Pancreas (tissue), 10 donors: ENCODE measurements at regions not wholly inside any gene's neighbourhood (a gene's known extent, or its start where the extent isn't known, plus 50 kb on each side); places are given as distances from the start of the nearest gene placed in this dataset.

Experiments
- ATAC-seq, 4 donors: fragments of 200-7000 bp; cut with Tn5 transposase; one replicate each; pipeline versions ENCODE4 v1.8.0 to v1.9.1; 2020; ENCODE audit warnings: mild to moderate bottlenecking in 4 of 4, moderate library complexity in 4 of 4
- DNase-seq, 6 donors: peaks; one replicate each; pipeline ENCODE4 v3.0.0-alpha.2; 2020
- FAIRE-seq: peaks from 2 replicates; lab custom pipeline; 2012; peaks lifted over from hg19 to GRCh38; lab: Jason Lieb, UNC
- H3K27ac ChIP-seq, 4 donors: fragments of 200-600 bp; sonication (generic); 1 replicate in 3 of 4; 2 replicates in 1 of 4; pipeline versions ENCODE4 v1.5.0 to v1.8.0; 2020
- H3K27me3 ChIP-seq, 4 donors: fragments of 200-600 bp; one replicate each; pipeline ENCODE4 v1.8.0; 2021
- H3K36me3 ChIP-seq, 3 donors: fragments of 200-600 bp; sonication (generic) in 1 of 3; one replicate each; pipeline versions ENCODE4 v1.5.0 to v1.8.0; 2020 to 2021
- H3K4me1 ChIP-seq, 3 donors: fragments of 200-600 bp; one replicate each; pipeline ENCODE4 v1.8.0; 2021
- H3K4me3 ChIP-seq, 4 donors: fragments of 200-600 bp; sonication (generic) in 2 of 4; one replicate each; pipeline versions ENCODE4 v1.5.0 to v1.8.0; 2020 to 2021
- H3K9me3 ChIP-seq, 4 donors: fragments of 200-600 bp; one replicate each; pipeline ENCODE4 v1.8.0; 2021
- WGBS, 2 donors: extraction: QIAGEN DNeasy Blood & Tissue Kit; methylation state at CpG; one replicate each; pipeline ENCODE4 v1.1.7; 2013; 5-methylcytosine and 5-hydroxymethylcytosine counted together
- intact Hi-C, 3 donors: fragments of 100-400 bp; cut with DNase I; formaldehyde crosslinking; loops; one replicate each; pipeline versions ENCODE4 v1.11.1 to v1.14.2; 2022
- TF ChIP-seq, protein P1 (sequence below), 4 donors: fragments of 200-600 bp; sonication (generic) in 3 of 4; IDR thresholded peaks; one replicate each; pipeline versions ENCODE4 v1.5.0 to v1.8.0; 2021; ENCODE audit warnings: antibody characterized with exemption in 4 of 4
- donor health status: healthy with polysubstance abuse.
- donor health status: DM: no; HTN: no; CAD: no; lungs with moderate emphysema.
- donor health status: DM: no; HTN: no; CAD: no.
- donor health status: control.
- donor health status: control.
- donor health status: Bipolar disorder and iron deficiency.
- donor health status: DM: yes; HTN: yes; CAD: no.
- donor health status: DM: no; HTN: no; CAD: no.
- donor health status: DM: no; HTN: no; CAD: no.
- donor health status: DM: yes; HTN: yes; CAD: no.

DNA sequence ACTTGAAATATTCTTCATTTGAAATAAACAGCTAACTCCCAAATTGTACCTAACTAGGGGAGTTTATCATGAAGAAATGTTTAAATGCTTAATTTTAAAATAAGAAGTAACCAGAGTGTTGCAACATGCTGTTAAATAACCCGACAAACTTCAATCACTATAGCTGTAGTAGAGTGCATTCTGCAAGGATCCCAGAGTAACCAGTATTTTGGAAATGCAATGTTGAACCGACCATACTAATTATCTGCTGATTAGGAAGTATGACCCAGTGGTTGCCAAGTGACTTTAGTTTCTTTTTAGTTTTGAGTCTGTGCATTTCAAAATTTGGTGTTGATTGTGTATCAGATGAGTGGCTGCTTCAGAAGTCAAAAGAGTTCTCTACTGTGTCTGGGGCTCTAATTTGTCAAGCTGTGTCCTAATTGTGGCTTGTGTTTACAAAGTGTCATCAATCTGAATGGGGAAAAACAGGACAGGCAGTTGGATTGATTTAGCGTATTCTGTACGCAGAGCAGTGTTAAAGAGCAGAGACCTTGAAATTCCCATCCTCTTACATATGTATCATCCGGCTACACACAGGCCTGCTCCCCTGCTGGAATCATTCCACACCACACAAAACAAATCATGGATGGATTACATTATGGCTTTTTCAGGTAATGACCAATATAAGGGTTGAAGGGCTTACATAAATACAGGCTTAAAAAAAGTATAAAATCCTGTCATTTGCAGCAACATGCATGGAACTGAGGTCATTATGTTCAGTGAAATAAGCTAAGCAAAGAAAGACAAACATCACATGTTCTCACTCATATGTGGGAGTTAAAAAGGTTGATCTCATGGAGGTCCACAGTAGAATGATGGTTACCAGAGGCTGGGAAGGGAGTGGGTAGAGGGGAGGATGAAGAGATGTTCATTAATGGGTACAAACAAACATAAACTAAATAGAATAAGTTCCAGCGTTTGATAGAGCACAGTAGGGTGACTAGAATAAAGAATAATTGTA, 351.5 kb downstream of the KLF12 start:
- Histone ChIP-seq H3K27ac (no peak overlapping the region), H3K9me3 (no peaks in the 10 kb centered on the region), H3K4me1 (no peaks in the 10 kb centered on the region), H3K4me3 (no peak overlapping the region), H3K27me3 (no peaks in the 10 kb centered on the region), H3K36me3 (no peaks in the 10 kb centered on the region)
- ATAC-seq (peak in 3 of 4 donors; percentile 16 to 40 (median 32)), FAIRE-seq (no peak), DNase-seq (no peak)
- WGBS, 2 donors, result 52 to 58% methylated on average over 6 of the region's 6 CpGs
- intact Hi-C loops, result no loop called here
- TF ChIP-seq, protein P1, sequence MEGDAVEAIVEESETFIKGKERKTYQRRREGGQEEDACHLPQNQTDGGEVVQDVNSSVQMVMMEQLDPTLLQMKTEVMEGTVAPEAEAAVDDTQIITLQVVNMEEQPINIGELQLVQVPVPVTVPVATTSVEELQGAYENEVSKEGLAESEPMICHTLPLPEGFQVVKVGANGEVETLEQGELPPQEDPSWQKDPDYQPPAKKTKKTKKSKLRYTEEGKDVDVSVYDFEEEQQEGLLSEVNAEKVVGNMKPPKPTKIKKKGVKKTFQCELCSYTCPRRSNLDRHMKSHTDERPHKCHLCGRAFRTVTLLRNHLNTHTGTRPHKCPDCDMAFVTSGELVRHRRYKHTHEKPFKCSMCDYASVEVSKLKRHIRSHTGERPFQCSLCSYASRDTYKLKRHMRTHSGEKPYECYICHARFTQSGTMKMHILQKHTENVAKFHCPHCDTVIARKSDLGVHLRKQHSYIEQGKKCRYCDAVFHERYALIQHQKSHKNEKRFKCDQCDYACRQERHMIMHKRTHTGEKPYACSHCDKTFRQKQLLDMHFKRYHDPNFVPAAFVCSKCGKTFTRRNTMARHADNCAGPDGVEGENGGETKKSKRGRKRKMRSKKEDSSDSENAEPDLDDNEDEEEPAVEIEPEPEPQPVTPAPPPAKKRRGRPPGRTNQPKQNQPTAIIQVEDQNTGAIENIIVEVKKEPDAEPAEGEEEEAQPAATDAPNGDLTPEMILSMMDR (IDR thresholded peaks at IDR 0.05), result no peak

DNA sequence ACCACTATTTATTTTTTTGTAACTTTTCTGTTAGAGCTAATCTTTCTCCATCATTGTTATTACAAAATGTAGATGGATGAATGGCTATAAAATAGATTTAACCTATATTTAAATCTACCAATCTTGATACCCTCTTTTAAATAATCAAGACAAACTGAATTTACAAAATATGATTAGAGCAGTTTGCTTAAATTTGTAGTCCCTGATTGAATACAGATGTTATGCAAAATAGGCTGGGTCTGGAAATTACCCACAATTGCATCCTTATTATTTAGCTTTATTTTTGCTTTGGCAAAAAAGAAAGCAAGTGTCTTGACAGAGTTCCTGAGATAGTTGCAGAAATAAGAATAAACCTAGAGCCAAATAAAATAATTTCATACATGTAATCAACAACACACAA, 352.8 kb downstream of the KLF12 start:
- DNase-seq, result no peak
- ATAC-seq, result no peak
- intact Hi-C loops, result no loop called here
- Histone ChIP-seq H3K4me1 (no peaks in the 10 kb centered on the region), H3K27me3 (no peaks in the 10 kb centered on the region), H3K27ac (no peak overlapping the region), H3K36me3 (no peaks in the 10 kb centered on the region), H3K4me3 (no peak overlapping the region), H3K9me3 (no peaks in the 10 kb centered on the region)
- TF ChIP-seq, protein P1 (IDR thresholded peaks at IDR 0.05), result no peak
- no peak for FAIRE-seq

DNA sequence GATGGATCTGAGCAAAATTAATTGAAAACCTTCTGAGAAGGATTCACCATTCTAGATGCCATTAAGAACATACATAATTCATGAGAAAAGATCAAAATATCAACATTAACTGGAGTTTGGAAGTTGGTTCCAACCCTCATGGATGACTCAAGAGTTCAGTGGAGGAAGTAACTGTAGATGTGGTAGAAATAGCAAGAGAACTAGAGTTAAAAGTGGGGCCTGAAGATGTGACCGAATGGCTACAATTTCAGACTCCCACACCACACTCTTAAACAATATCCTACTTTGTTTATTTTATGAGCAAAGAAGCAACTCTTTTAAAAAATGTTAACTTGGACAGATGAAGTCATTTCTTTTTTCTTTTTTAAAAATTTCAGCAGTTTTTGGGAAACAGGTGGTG, 354.3 kb downstream of the KLF12 start:
- intact Hi-C loops, result no loop called here

DNA sequence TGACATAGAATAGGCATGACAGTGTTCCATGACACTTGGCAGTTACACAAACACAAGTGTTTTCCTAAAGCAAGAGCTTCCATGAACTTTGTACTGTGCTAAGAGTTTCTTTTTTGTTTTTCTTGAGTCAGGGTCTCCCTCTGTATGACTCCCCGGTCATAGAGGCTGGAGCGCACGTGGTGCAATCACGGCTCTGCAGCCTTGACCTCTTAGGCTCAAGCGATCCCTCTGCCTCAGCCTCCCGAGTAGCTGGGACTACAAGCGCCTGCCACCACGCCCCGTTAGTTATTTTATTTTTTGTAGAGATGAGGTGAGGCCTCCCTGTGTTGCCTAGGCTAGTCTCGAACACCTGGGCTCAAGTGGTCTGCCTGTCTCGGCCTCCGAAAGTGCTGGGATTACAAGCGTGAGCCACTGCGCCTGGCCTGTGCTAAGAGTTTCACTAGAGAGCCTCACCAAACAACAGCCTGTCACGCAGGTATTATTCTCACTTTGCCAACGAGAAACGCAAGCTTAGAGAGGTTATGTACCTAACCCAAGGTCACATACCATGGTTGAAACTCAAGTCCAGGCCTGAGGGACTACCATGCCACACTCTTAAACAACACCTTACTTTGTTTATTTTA, 355.9 kb downstream of the KLF12 start:
- Histone ChIP-seq H3K9me3 (no peaks in the 10 kb centered on the region), H3K27ac (no peak overlapping the region), H3K4me3 (no peak overlapping the region), H3K4me1 (no peaks in the 10 kb centered on the region), H3K36me3 (no peaks in the 10 kb centered on the region), H3K27me3 (no peaks in the 10 kb centered on the region)
- intact Hi-C loops, result no loop called here
- TF ChIP-seq, protein P1 (IDR thresholded peaks at IDR 0.05), result no peak
- no peak for ATAC-seq
- DNase-seq, result no peak
- no peak for FAIRE-seq
- WGBS, 2 donors, result 79 to 83% methylated on average over 17 of the region's 17 CpGs

More for the DNA sequence above, 354.3 kb downstream of the KLF12 start:
- no peaks in the 10 kb centered on the region for H3K36me3 ChIP-seq
- ATAC-seq (no peak), FAIRE-seq (no peak), DNase-seq (no peak)
- H3K4me3 ChIP-seq, result no peak overlapping the region
- no peaks in the 10 kb centered on the region for H3K27me3 ChIP-seq
- 80 to 100% methylated on average over 1 of the region's 1 CpG for WGBS, 2 donors
- no peaks in the 10 kb centered on the region for H3K4me1 ChIP-seq
- no peak overlapping the region for H3K27ac ChIP-seq
- no peaks in the 10 kb centered on the region for H3K9me3 ChIP-seq
- TF ChIP-seq, protein P1 (IDR thresholded peaks at IDR 0.05), result no peak
